Liver (tissue), 8 donors: ENCODE measurements at regions not wholly inside any gene's neighbourhood (a gene's known extent, or its start where the extent isn't known, plus 50 kb on each side); places are given as distances from the start of the nearest gene placed in this dataset.

ENCODE experiments used
- DNase-seq: peaks from one replicate; pipeline ENCODE4 v3.0.0-alpha.2; 2017; ENCODE audit warnings: low spot score
- H3K27ac ChIP-seq, 2 donors: one replicate each; pipeline ENCODE4 v1.7.0; 2013; ENCODE audit warnings: inconsistent platforms in 2 of 2, low read length in 2 of 2, control low read depth in 1 of 2, low read depth in 1 of 2, mild to moderate bottlenecking in 1 of 2
- H3K27me3 ChIP-seq, 4 donors: one replicate each; pipeline versions ENCODE4 v1.6.1 to v1.7.0; 2013; ENCODE audit warnings: low read length in 3 of 4, inconsistent platforms in 1 of 4, mild to moderate bottlenecking in 1 of 4, moderate library complexity in 1 of 4; ENCODE audit not compliant: control insufficient read depth in 4 of 4, insufficient read depth in 4 of 4
- H3K36me3 ChIP-seq, 4 donors: one replicate each; pipeline versions ENCODE4 v1.6.1 to v1.7.0; 2013; ENCODE audit warnings: low read length in 3 of 4, mild to moderate bottlenecking in 3 of 4, low read depth in 1 of 4, moderate library complexity in 1 of 4; ENCODE audit not compliant: control insufficient read depth in 4 of 4, insufficient read depth in 3 of 4
- H3K4me1 ChIP-seq, 4 donors: one replicate each; pipeline versions ENCODE4 v1.6.1 to v1.7.0; 2013; ENCODE audit warnings: low read length in 3 of 4, mild to moderate bottlenecking in 3 of 4, moderate library complexity in 1 of 4; ENCODE audit not compliant: control insufficient read depth in 4 of 4, insufficient read depth in 4 of 4
- H3K4me3 ChIP-seq, 3 donors: one replicate each; pipeline versions ENCODE4 v1.6.1 to v1.7.0; 2013; ENCODE audit warnings: low read length in 3 of 3, control low read depth in 1 of 3, low read depth in 1 of 3, mild to moderate bottlenecking in 1 of 3
- H3K9ac ChIP-seq, 2 donors: one replicate each; pipeline ENCODE4 v1.7.0; 2013; ENCODE audit warnings: low read length in 2 of 2, mild to moderate bottlenecking in 2 of 2, moderate library complexity in 2 of 2, control low read depth in 1 of 2, low read depth in 1 of 2
- H3K9me3 ChIP-seq, 4 donors: one replicate each; pipeline versions ENCODE4 v1.6.1 to v1.7.0; 2013; ENCODE audit warnings: low read length in 3 of 4; ENCODE audit not compliant: control insufficient read depth in 4 of 4
- ATF3 ChIP-seq: IDR thresholded peaks from 2 replicates; pipeline ENCODE4 v1.6.1; 2016; ENCODE audit warnings: antibody characterized with exemption
- CTCF ChIP-seq: fragments of 150-350 bp; IDR thresholded peaks from 2 replicates; pipeline ENCODE4 v1.5.1; 2017; ENCODE audit warnings: improper control_type of control experiment, low read depth, low read length; ENCODE audit not compliant: missing input control
- FOXA1 ChIP-seq: IDR thresholded peaks from 2 replicates; pipeline ENCODE4 v1.6.1; 2016; ENCODE audit warnings: antibody characterized with exemption
- FOXA2 ChIP-seq: IDR thresholded peaks from 2 replicates; pipeline ENCODE4 v1.6.1; 2016; ENCODE audit warnings: antibody characterized with exemption
- HNF4G ChIP-seq: IDR thresholded peaks from 2 replicates; pipeline ENCODE4 v1.6.1; 2016; ENCODE audit warnings: antibody characterized with exemption
- JUND ChIP-seq, 2 donors: IDR thresholded peaks; 2 replicates each; pipeline ENCODE4 v1.6.1; 2016; ENCODE audit warnings: antibody characterized with exemption in 2 of 2
- MAX ChIP-seq: IDR thresholded peaks from 2 replicates; pipeline ENCODE4 v1.6.1; 2016; ENCODE audit warnings: antibody characterized with exemption
- NR2F2 ChIP-seq: IDR thresholded peaks from 2 replicates; pipeline ENCODE4 v1.6.1; 2016; ENCODE audit warnings: antibody characterized with exemption
- RAD21 ChIP-seq, 2 donors: IDR thresholded peaks; 2 replicates each; pipeline ENCODE4 v1.6.1; 2016; ENCODE audit warnings: antibody characterized with exemption in 2 of 2, mild to moderate bottlenecking in 2 of 2
- REST ChIP-seq: IDR thresholded peaks from 2 replicates; pipeline ENCODE4 v1.6.1; 2016; ENCODE audit warnings: antibody characterized with exemption, mild to moderate bottlenecking
- RXRA ChIP-seq, 2 donors: IDR thresholded peaks; 2 replicates each; pipeline ENCODE4 v1.6.1; 2017 to 2018; ENCODE audit warnings: antibody characterized with exemption in 2 of 2, mild to moderate bottlenecking in 1 of 2
- SP1 ChIP-seq: IDR thresholded peaks from 2 replicates; pipeline ENCODE4 v1.6.1; 2018; ENCODE audit warnings: antibody characterized with exemption, mild to moderate bottlenecking
- TAF1 ChIP-seq: conservative IDR thresholded peaks from 2 replicates; pipeline ENCODE4 v1.6.1; 2016; ENCODE audit warnings: antibody characterized with exemption, mild to moderate bottlenecking
- YY1 ChIP-seq: IDR thresholded peaks from 2 replicates; pipeline ENCODE4 v1.6.1; 2016; ENCODE audit warnings: antibody characterized with exemption, mild to moderate bottlenecking
- ZBTB33 ChIP-seq: IDR thresholded peaks from 2 replicates; pipeline ENCODE4 v1.6.1; 2016; ENCODE audit warnings: antibody characterized with exemption
- WGBS: extraction: QIAGEN DNeasy Blood & Tissue Kit; methylation state at CpG from one replicate; pipeline ENCODE4 v1.1.7; 2013; 5-methylcytosine and 5-hydroxymethylcytosine counted together
- donor health status: healthy.
- donor health status: healthy.
- donor health status: healthy.
- donor health status: healthy.
- donor health status: healthy.

GRCh38 chr14:36229262-36229661, 52.7 kb upstream of the PTCSC3 start:
- no peak for DNase-seq
- Histone ChIP-seq H3K27ac (no peak overlapping the region), H3K36me3 (no peaks in the 10 kb centered on the region)

GRCh38 chr14:36227802-36228201, 51.3 kb upstream of the PTCSC3 start:
- TF ChIP-seq JUND (IDR thresholded peaks at IDR 0.05) (no peak), SP1 (no peak), FOXA2 (no peak), CTCF (no peak), FOXA1 (no peak), ATF3 (no peak)
- no peak overlapping the region for H3K9ac ChIP-seq
- H3K9me3 ChIP-seq: no peaks in the 10 kb centered on the region
- no peaks in the 10 kb centered on the region for H3K4me1 ChIP-seq
- no peak overlapping the region for H3K27ac ChIP-seq
- H3K4me3 ChIP-seq: no peak overlapping the region
- H3K36me3 ChIP-seq: no peaks in the 10 kb centered on the region
- WGBS: 35% methylated on average over 2 of the region's 2 CpGs
- DNase-seq: no peak
- H3K27me3 ChIP-seq: no peaks in the 10 kb centered on the region

More at GRCh38 chr14:36229262-36229661, 52.7 kb upstream of the PTCSC3 start:
- Histone ChIP-seq H3K4me1 (no peaks in the 10 kb centered on the region), H3K9me3 (no peaks in the 10 kb centered on the region), H3K27me3 (no peaks in the 10 kb centered on the region), H3K9ac (no peak overlapping the region), H3K4me3 (no peak overlapping the region)
- 81% methylated on average over 2 of the region's 2 CpGs for WGBS
- no peak for TF ChIP-seq FOXA2
- no peak for TF ChIP-seq TAF1
- no peak for TF ChIP-seq FOXA1
- no peak for TF ChIP-seq HNF4G
- no peak for TF ChIP-seq ATF3
- TF ChIP-seq NR2F2: no peak
- TF ChIP-seq MAX: no peak
- no peak for TF ChIP-seq REST
- TF ChIP-seq RAD21 (IDR thresholded peaks at IDR 0.05): no peak
- no peak for TF ChIP-seq YY1
- TF ChIP-seq ZBTB33: no peak
- TF ChIP-seq JUND (IDR thresholded peaks at IDR 0.05): no peak
- TF ChIP-seq RXRA (IDR thresholded peaks at IDR 0.05): no peak
